OCI-LY1 (cell line): ENCODE measurements at regions not wholly inside any gene's neighbourhood (a gene's known extent, or its start where the extent isn't known, plus 50 kb on each side); places are given as distances from the start of the nearest gene placed in this dataset.

Experiments used
- H2AFZ ChIP-seq: fragments of 200-600 bp; sonication (generic), shearing (Covaris generic); 2 replicates; pipeline ENCODE4 v1.6.0; 2014; ENCODE audit warnings: antibody characterized with exemption, mild to moderate bottlenecking, low read length
- H3F3A ChIP-seq: fragments of 200-600 bp; sonication (generic), shearing (Covaris generic); 2 replicates; pipeline ENCODE4 v1.6.0; 2014; ENCODE audit warnings: mild to moderate bottlenecking, antibody characterized with exemption, low read length, moderate library complexity; ENCODE audit not compliant: insufficient read depth
- H3K27ac ChIP-seq: fragments of 200-600 bp; sonication (generic); 2 replicates; pipeline ENCODE4 v1.5.1; 2014; ENCODE audit warnings: low read length, mixed run types, mild to moderate bottlenecking, low read depth; ENCODE audit not compliant: poor library complexity, severe bottlenecking
- H3K27me3 ChIP-seq: fragments of 200-600 bp; sonication (generic); 2 replicates; pipeline ENCODE4 v1.6.0; 2014; ENCODE audit warnings: antibody characterized with exemption, mild to moderate bottlenecking, low read length, moderate library complexity; ENCODE audit not compliant: insufficient read depth
- H3K36me3 ChIP-seq: fragments of 200-600 bp; sonication (generic); 2 replicates; pipeline ENCODE4 v1.6.1; 2014; ENCODE audit warnings: mild to moderate bottlenecking, antibody characterized with exemption, low read length, moderate library complexity, mixed read lengths; ENCODE audit not compliant: insufficient read depth
- H3K4me1 ChIP-seq: fragments of 200-600 bp; sonication (generic); 2 replicates; pipeline ENCODE4 v1.5.1; 2014; ENCODE audit warnings: mild to moderate bottlenecking, low read length, moderate library complexity; ENCODE audit not compliant: insufficient read depth, severe bottlenecking
- H3K4me2 ChIP-seq: fragments of 200-600 bp; sonication (generic), shearing (Covaris generic); 2 replicates; pipeline ENCODE4 v1.6.1; 2014; ENCODE audit warnings: low read length
- H3K4me3 ChIP-seq: fragments of 200-600 bp; sonication (generic); 2 replicates; pipeline ENCODE4 v1.5.1; 2014; ENCODE audit warnings: low read length, low read depth, mild to moderate bottlenecking, mixed read lengths; ENCODE audit not compliant: poor library complexity, severe bottlenecking
- H3K79me2 ChIP-seq: fragments of 200-600 bp; shearing (Covaris generic); 2 replicates; pipeline ENCODE4 v1.6.1; 2016; ENCODE audit warnings: mixed run types, low read length, mixed read lengths; ENCODE audit not compliant: insufficient read depth
- H3K9ac ChIP-seq: fragments of 200-600 bp; sonication (generic), shearing (Covaris generic); 2 replicates; pipeline ENCODE4 v1.6.1; 2014; ENCODE audit warnings: mild to moderate bottlenecking, low read length, mixed read lengths
- H3K9me2 ChIP-seq: fragments of 200-600 bp; sonication (generic), shearing (Covaris generic); 2 replicates; pipeline ENCODE4 v1.6.1; 2014; ENCODE audit warnings: low read depth, mild to moderate bottlenecking, low read length, mixed read lengths
- H3K9me3 ChIP-seq: fragments of 200-600 bp; shearing (Covaris generic); 2 replicates; pipeline ENCODE4 v1.6.1; 2014; ENCODE audit warnings: low read length, mixed read lengths
- H4K20me1 ChIP-seq: fragments of 200-600 bp; sonication (generic), shearing (Covaris generic); 2 replicates; pipeline ENCODE4 v1.6.0; 2016; ENCODE audit warnings: mild to moderate bottlenecking, low read length; ENCODE audit not compliant: insufficient read depth
- CTCF ChIP-seq: fragments of 200-600 bp; sonication (generic), shearing (Covaris generic); IDR thresholded peaks from 2 replicates; pipeline ENCODE4 v1.5.1; 2017; ENCODE audit warnings: mild to moderate bottlenecking, antibody characterized with exemption, low read length, moderate library complexity, mixed read lengths
- EZH2 ChIP-seq: fragments of 200-600 bp; sonication (generic), shearing (Covaris generic); IDR thresholded peaks from 2 replicates; pipeline ENCODE4 v1.8.0; 2017; ENCODE audit warnings: borderline replicate concordance, mixed run types, mild to moderate bottlenecking, antibody characterized with exemption, low read length, moderate library complexity, mixed read lengths

GRCh38 chr1:163842571-163842970, 520.8 kb downstream of the NUF2 start:
- Histone ChIP-seq H3K27me3 (no peaks in the 10 kb centered on the region), H4K20me1 (no peaks in the 10 kb centered on the region), H2AFZ (no peak overlapping the region), H3K4me2 (no peak overlapping the region), H3K27ac (no peak overlapping the region), H3K9ac (no peak overlapping the region), H3K79me2 (no peaks in the 10 kb centered on the region), H3K36me3 (no peaks in the 10 kb centered on the region), H3K9me2 (no peaks in the 10 kb centered on the region), H3F3A (no peaks in the 10 kb centered on the region), H3K4me3 (no peak overlapping the region), H3K9me3 (no peaks in the 10 kb centered on the region), H3K4me1 (no peaks in the 10 kb centered on the region)
- TF ChIP-seq EZH2 (no peak), CTCF (no peak)

DNA sequence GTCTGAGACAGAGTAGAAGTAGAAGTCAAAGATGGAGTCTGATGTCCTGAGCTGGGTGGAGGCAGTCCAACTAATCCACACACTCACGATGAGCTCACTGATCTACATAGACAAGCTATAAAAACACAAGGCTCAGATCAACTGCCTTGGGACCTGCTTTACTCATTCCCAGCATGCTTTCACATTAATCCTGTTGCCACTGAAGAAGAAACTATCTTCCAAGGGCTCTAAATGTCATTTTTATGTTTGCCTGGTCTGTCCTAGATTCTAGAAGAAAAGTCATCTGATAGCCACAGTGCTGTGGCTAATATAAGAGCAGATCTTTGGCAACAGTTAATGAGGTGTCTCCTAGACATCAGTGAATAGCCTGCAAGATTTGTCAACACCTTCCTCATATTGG, 522.7 kb downstream of the NUF2 start:
- H3K4me3 ChIP-seq, result no peak overlapping the region
- H3K9ac ChIP-seq, result no peak overlapping the region
- no peaks in the 10 kb centered on the region for H3F3A ChIP-seq
- no peak overlapping the region for H3K27ac ChIP-seq
- H3K4me1 ChIP-seq, result no peaks in the 10 kb centered on the region
- H3K9me2 ChIP-seq, result no peaks in the 10 kb centered on the region
- no peaks in the 10 kb centered on the region for H3K36me3 ChIP-seq
- TF ChIP-seq CTCF, result no peak
- no peak for TF ChIP-seq EZH2
- no peaks in the 10 kb centered on the region for H4K20me1 ChIP-seq
- no peaks in the 10 kb centered on the region for H3K9me3 ChIP-seq
- H3K4me2 ChIP-seq, result no peak overlapping the region
- H3K27me3 ChIP-seq, result no peaks in the 10 kb centered on the region
- H2AFZ ChIP-seq, result no peak overlapping the region
- H3K79me2 ChIP-seq, result no peaks in the 10 kb centered on the region

DNA sequence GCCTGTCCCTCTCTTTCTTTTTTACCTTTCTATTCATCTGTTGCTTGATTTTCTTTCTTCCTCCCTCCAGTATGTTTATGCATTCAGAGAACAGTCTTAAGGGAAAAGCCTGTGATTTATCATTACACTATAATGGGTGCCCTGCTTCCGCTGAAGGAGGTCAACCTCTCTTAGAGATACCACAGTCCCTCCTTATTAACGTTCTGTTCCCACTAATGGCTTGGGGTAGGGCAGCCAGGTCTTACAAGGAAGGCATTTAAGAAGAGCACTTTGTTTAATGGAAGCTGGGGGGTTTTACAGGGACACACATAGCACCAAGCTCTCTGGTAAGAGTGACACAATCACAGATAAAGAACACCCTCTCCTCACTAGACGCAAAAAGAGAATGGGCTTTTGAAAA, 523.5 kb downstream of the NUF2 start:
- H3K9me2 ChIP-seq, result no peaks in the 10 kb centered on the region
- no peak overlapping the region for H3K27ac ChIP-seq
- no peaks in the 10 kb centered on the region for H3K27me3 ChIP-seq
- H3K4me2 ChIP-seq, result no peak overlapping the region
- no peak overlapping the region for H3K4me3 ChIP-seq
- no peaks in the 10 kb centered on the region for H3K4me1 ChIP-seq
- H4K20me1 ChIP-seq, result no peaks in the 10 kb centered on the region
- H3K79me2 ChIP-seq, result no peaks in the 10 kb centered on the region
- H3F3A ChIP-seq, result no peaks in the 10 kb centered on the region
- H2AFZ ChIP-seq, result no peak overlapping the region
- no peaks in the 10 kb centered on the region for H3K36me3 ChIP-seq
- no peaks in the 10 kb centered on the region for H3K9me3 ChIP-seq
- no peak overlapping the region for H3K9ac ChIP-seq
- TF ChIP-seq CTCF (no peak), EZH2 (no peak)
